Neural cell (in vitro differentiated cells): ENCODE measurements at regions not wholly inside any gene's neighbourhood (a gene's known extent, or its start where the extent isn't known, plus 50 kb on each side); places are given as distances from the start of the nearest gene placed in this dataset.
A peak's percentile ranks its signal among the peaks of the same experiment; 100 is the strongest.

Source experiments
- H2AFZ ChIP-seq: fragments of 200-600, 300-800 bp; sonication (generic), shearing (Covaris generic); 2 replicates; pipeline ENCODE4 v1.6.0; 2014; ENCODE audit warnings: low read depth, mild to moderate bottlenecking, antibody characterized with exemption, low read length, moderate library complexity
- H3F3A ChIP-seq: fragments of 200-600 bp; shearing (Covaris generic); 2 replicates; pipeline ENCODE4 v1.6.1; 2016; ENCODE audit warnings: mild to moderate bottlenecking, moderate library complexity, mixed read lengths, antibody characterized with exemption, low read length; ENCODE audit not compliant: insufficient read depth, poor library complexity, severe bottlenecking
- H3K27ac ChIP-seq: fragments of 200-600, 300-800 bp; sonication (generic), shearing (Covaris generic); 2 replicates; pipeline ENCODE4 v1.5.1; 2014; ENCODE audit warnings: mild to moderate bottlenecking, low read length, moderate library complexity
- H3K27me3 ChIP-seq: fragments of 300-800, 200-600 bp; sonication (generic), shearing (Covaris generic); 2 replicates; pipeline ENCODE4 v1.6.0; 2014; ENCODE audit warnings: mild to moderate bottlenecking, low read depth, low read length, moderate library complexity; ENCODE audit not compliant: insufficient read depth
- H3K36me3 ChIP-seq: fragments of 300-800, 200-600 bp; sonication (generic), shearing (Covaris generic); 2 replicates; pipeline ENCODE4 v1.5.1; 2014; ENCODE audit warnings: mild to moderate bottlenecking, antibody characterized with exemption, low read length, moderate library complexity; ENCODE audit not compliant: insufficient read depth
- H3K4me2 ChIP-seq: fragments of 300-800, 200-600 bp; sonication (generic), shearing (Covaris generic); 2 replicates; pipeline ENCODE4 v1.6.0; 2014; ENCODE audit warnings: mild to moderate bottlenecking, low read length
- H3K4me3 ChIP-seq: fragments of 300-800, 200-600 bp; sonication (generic), shearing (Covaris generic); 2 replicates; pipeline ENCODE4 v1.5.1; 2014; ENCODE audit warnings: mild to moderate bottlenecking, low read length, moderate library complexity
- H3K79me2 ChIP-seq: fragments of 200-600 bp; shearing (Covaris generic); replicated peaks from 2 replicates; pipeline ENCODE4 v1.6.0; 2014; ENCODE audit warnings: mild to moderate bottlenecking, low read length, moderate library complexity; ENCODE audit not compliant: insufficient read depth
- H3K9ac ChIP-seq: fragments of 300-800, 200-600 bp; sonication (generic), shearing (Covaris generic); 2 replicates; pipeline ENCODE4 v1.6.1; 2016; ENCODE audit warnings: mild to moderate bottlenecking, low read length, mixed read lengths
- H3K9me2 ChIP-seq: fragments of 200-600 bp; shearing (Covaris generic); 2 replicates; pipeline ENCODE4 v1.6.1; 2016; ENCODE audit warnings: mild to moderate bottlenecking, low read length, mixed read lengths; ENCODE audit not compliant: insufficient read depth
- H3K9me3 ChIP-seq: fragments of 200-600, 300-800 bp; sonication (generic), shearing (Covaris generic); 2 replicates; pipeline ENCODE4 v1.6.1; 2016; ENCODE audit warnings: mild to moderate bottlenecking, mixed run types, low read length, moderate library complexity, mixed read lengths
- H4K20me1 ChIP-seq: fragments of 200-600 bp; shearing (Covaris generic); 2 replicates; pipeline ENCODE4 v1.6.1; 2016; ENCODE audit warnings: mild to moderate bottlenecking, mixed run types; ENCODE audit not compliant: insufficient read depth
- CTCF ChIP-seq: fragments of 450-650 bp; IDR thresholded peaks from 2 replicates; pipeline ENCODE4 v1.5.1; 2014; ENCODE audit warnings: antibody characterized with exemption, mild to moderate bottlenecking, moderate library complexity; ENCODE audit not compliant: poor library complexity, severe bottlenecking
- EP300 ChIP-seq: fragments of 450-650 bp; conservative IDR thresholded peaks from 2 replicates; pipeline ENCODE4 v1.6.1; 2014; ENCODE audit warnings: antibody characterized with exemption, mild to moderate bottlenecking, moderate library complexity; ENCODE audit not compliant: poor library complexity, severe bottlenecking
- EZH2 ChIP-seq: fragments of 200-600, 300-800 bp; shearing (Covaris generic), sonication (generic); IDR thresholded peaks from 2 replicates; pipeline ENCODE4 v1.6.1; 2014; ENCODE audit warnings: antibody characterized with exemption, low read length, borderline replicate concordance, mild to moderate bottlenecking; ENCODE audit not compliant: insufficient read depth, poor library complexity, severe bottlenecking
- MXI1 ChIP-seq: fragments of 450-650 bp; conservative IDR thresholded peaks from 2 replicates; pipeline ENCODE4 v1.6.1; 2014; ENCODE audit warnings: antibody characterized with exemption, mild to moderate bottlenecking; ENCODE audit not compliant: poor library complexity, severe bottlenecking
- POLR2AphosphoS5 ChIP-seq: IDR thresholded peaks from 2 replicates; pipeline ENCODE4 v1.6.1; 2012
- RAD21 ChIP-seq: fragments of 450-650 bp; conservative IDR thresholded peaks from 2 replicates; pipeline ENCODE4 v1.6.1; 2014; ENCODE audit warnings: antibody characterized with exemption, mild to moderate bottlenecking, moderate library complexity
- REST ChIP-seq: IDR thresholded peaks from 2 replicates; pipeline ENCODE4 v1.6.1; 2012; ENCODE audit warnings: borderline replicate concordance
- SMC3 ChIP-seq: fragments of 450-650 bp; conservative IDR thresholded peaks from 2 replicates; pipeline ENCODE4 v1.6.1; 2014; ENCODE audit warnings: antibody characterized with exemption, mild to moderate bottlenecking, moderate library complexity; ENCODE audit not compliant: poor library complexity
- TAF1 ChIP-seq: IDR thresholded peaks from 2 replicates; pipeline ENCODE4 v1.6.1; 2012; ENCODE audit warnings: low read depth

GRCh38 chr13:63048653-63049052, 1633.0 kb upstream of the PCDH20 start:
- TF ChIP-seq REST (no peak), EZH2 (no peak), SMC3 (peak; percentile 32), MXI1 (no peak), EP300 (no peak), RAD21 (peak; percentile 44), CTCF (peak; percentile 49)
- H3K9ac ChIP-seq: no peak overlapping the region
- H4K20me1 ChIP-seq: no peaks in the 10 kb centered on the region

GRCh38 chr13:63044589-63045313, 1629.1 kb upstream of the PCDH20 start:
- peak overlapping the region; percentile 30 for H2AFZ ChIP-seq
- H3K4me2 ChIP-seq: no peak overlapping the region
- peak; percentile 62 for TF ChIP-seq EP300
- TF ChIP-seq TAF1: no peak
- no peak for TF ChIP-seq SMC3
- TF ChIP-seq POLR2AphosphoS5: peak; percentile 56
- H3K27ac ChIP-seq: no peak overlapping the region
- no peaks in the 10 kb centered on the region for H3F3A ChIP-seq
- H3K79me2 ChIP-seq: no peaks in the 10 kb centered on the region
- H3K9me2 ChIP-seq: no peaks in the 10 kb centered on the region
- no peaks in the 10 kb centered on the region for H3K9me3 ChIP-seq
- no peaks in the 10 kb centered on the region for H4K20me1 ChIP-seq
- H3K4me3 ChIP-seq: no peak overlapping the region
- H3K36me3 ChIP-seq: no peaks in the 10 kb centered on the region
- H3K27me3 ChIP-seq: no peaks in the 10 kb centered on the region
- H3K9ac ChIP-seq: no peak overlapping the region

More at GRCh38 chr13:63048653-63049052, 1633.0 kb upstream of the PCDH20 start:
- Histone ChIP-seq H3K36me3 (no peaks in the 10 kb centered on the region), H3K4me2 (no peak overlapping the region), H3K27ac (no peak overlapping the region), H3K4me3 (no peak overlapping the region), H2AFZ (no peak overlapping the region), H3K79me2 (no peaks in the 10 kb centered on the region), H3K9me2 (no peaks in the 10 kb centered on the region), H3K27me3 (no peaks in the 10 kb centered on the region), H3K9me3 (no peaks in the 10 kb centered on the region), H3F3A (no peaks in the 10 kb centered on the region)
